ENCODE measurements at regions not wholly inside any gene's neighbourhood (a gene's known extent, or its start where the extent isn't known, plus 50 kb on each side); places are given as distances from the start of the nearest gene placed in this dataset.

DNA sequence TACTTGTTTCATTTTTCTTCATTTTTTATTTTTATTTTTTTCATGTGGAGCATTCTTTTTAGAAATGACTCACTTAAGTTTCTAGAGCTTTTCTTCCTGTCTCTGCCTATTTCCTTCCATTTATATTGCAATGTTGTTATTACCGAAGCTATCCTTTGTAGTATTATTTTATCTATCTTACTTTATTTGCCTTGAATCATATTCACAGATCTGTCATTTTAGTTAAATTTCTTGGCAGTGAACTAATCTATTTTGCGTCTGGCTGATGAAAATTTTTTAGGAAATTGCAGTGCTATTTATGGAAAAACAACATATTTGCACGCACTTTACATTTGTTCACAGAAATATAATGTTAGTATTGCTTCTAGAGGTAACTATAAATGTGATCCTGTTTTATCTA lies 956.9 kb upstream of the SLC39A10 start:
- no peaks in the 10 kb centered on the region for H3K9me3 ChIP-seq (ENCODE audit: control insufficient read depth in 2 of 3, insufficient read depth in 1 of 3, low read length in 3 of 3)
- no peaks in the 10 kb centered on the region for H3K27me3 ChIP-seq (ENCODE audit: control insufficient read depth, insufficient read depth, low read length)
- no peak overlapping the region for H3K9ac ChIP-seq (ENCODE audit: low read length in 3 of 3)
- no peak overlapping the region for H3K27ac ChIP-seq (ENCODE audit: low read depth in 2 of 2, low read length in 2 of 2)
- no peak for DNase-seq
- intact Hi-C loops (cut with DNase I), result no loop called here
- no peaks in the 10 kb centered on the region for H3K36me3 ChIP-seq (ENCODE audit: control insufficient read depth in 2 of 3, insufficient read depth in 3 of 3, low read length in 3 of 3)
- no peak overlapping the region for H3K4me3 ChIP-seq (ENCODE audit: low read length in 3 of 3)
- no peak for TF ChIP-seq CTCF (IDR thresholded peaks at IDR 0.05; ENCODE audit: borderline replicate concordance, extremely low read depth, insufficient read depth)
- H3K4me1 ChIP-seq (ENCODE audit: control insufficient read depth in 2 of 3, insufficient read depth in 2 of 3, low read depth in 1 of 3, low read length in 3 of 3), result no peaks in the 10 kb centered on the region
- no peak for FAIRE-seq

- DNase-seq (no peak), FAIRE-seq (no peak)
- Histone ChIP-seq H3K4me1 (ENCODE audit: control insufficient read depth in 2 of 3, insufficient read depth in 2 of 3, low read depth in 1 of 3, low read length in 3 of 3) (no peaks in the 10 kb centered on the region), H3K9ac (ENCODE audit: low read length in 3 of 3) (no peak overlapping the region), H3K27ac (ENCODE audit: low read depth in 2 of 2, low read length in 2 of 2) (no peak overlapping the region), H3K9me3 (ENCODE audit: control insufficient read depth in 2 of 3, insufficient read depth in 1 of 3, low read length in 3 of 3) (no peaks in the 10 kb centered on the region), H3K27me3 (ENCODE audit: control insufficient read depth, insufficient read depth, low read length) (no peaks in the 10 kb centered on the region), H3K4me3 (ENCODE audit: low read length in 3 of 3) (no peak overlapping the region), H3K36me3 (ENCODE audit: control insufficient read depth in 2 of 3, insufficient read depth in 3 of 3, low read length in 3 of 3) (no peaks in the 10 kb centered on the region)
- intact Hi-C loops (cut with DNase I), result no loop called here
- TF ChIP-seq CTCF (IDR thresholded peaks at IDR 0.05; ENCODE audit: borderline replicate concordance, extremely low read depth, insufficient read depth), result no peak
Observed at GRCh38 chr2:194698012-194698411, 959.0 kb upstream of the SLC39A10 start.

GRCh38 chr2:194697439-194697838 lies 959.6 kb upstream of the SLC39A10 start:
- H3K36me3 ChIP-seq (ENCODE audit: control insufficient read depth in 2 of 3, insufficient read depth in 3 of 3, low read length in 3 of 3), result no peaks in the 10 kb centered on the region
- H3K27me3 ChIP-seq (ENCODE audit: control insufficient read depth, insufficient read depth, low read length), result no peaks in the 10 kb centered on the region
- DNase-seq (no peak), FAIRE-seq (no peak)
- H3K4me1 ChIP-seq (ENCODE audit: control insufficient read depth in 2 of 3, insufficient read depth in 2 of 3, low read depth in 1 of 3, low read length in 3 of 3), result no peaks in the 10 kb centered on the region
- no peak overlapping the region for H3K9ac ChIP-seq (ENCODE audit: low read length in 3 of 3)
- no peak for TF ChIP-seq CTCF (IDR thresholded peaks at IDR 0.05; ENCODE audit: borderline replicate concordance, extremely low read depth, insufficient read depth)
- no peak overlapping the region for H3K4me3 ChIP-seq (ENCODE audit: low read length in 3 of 3)
- intact Hi-C loops (cut with DNase I), result no loop called here
- H3K9me3 ChIP-seq (ENCODE audit: control insufficient read depth in 2 of 3, insufficient read depth in 1 of 3, low read length in 3 of 3), result no peaks in the 10 kb centered on the region
- no peak overlapping the region for H3K27ac ChIP-seq (ENCODE audit: low read depth in 2 of 2, low read length in 2 of 2)

- Histone ChIP-seq H3K36me3 (ENCODE audit: control insufficient read depth in 2 of 3, insufficient read depth in 3 of 3, low read length in 3 of 3) (no peaks in the 10 kb centered on the region), H3K9me3 (ENCODE audit: control insufficient read depth in 2 of 3, insufficient read depth in 1 of 3, low read length in 3 of 3) (no peaks in the 10 kb centered on the region), H3K4me1 (ENCODE audit: control insufficient read depth in 2 of 3, insufficient read depth in 2 of 3, low read depth in 1 of 3, low read length in 3 of 3) (no peaks in the 10 kb centered on the region), H3K27ac (ENCODE audit: low read depth in 2 of 2, low read length in 2 of 2) (no peak overlapping the region), H3K27me3 (ENCODE audit: control insufficient read depth, insufficient read depth, low read length) (no peaks in the 10 kb centered on the region), H3K4me3 (ENCODE audit: low read length in 3 of 3) (no peak overlapping the region), H3K9ac (ENCODE audit: low read length in 3 of 3) (no peak overlapping the region)
- TF ChIP-seq CTCF (IDR thresholded peaks at IDR 0.05; ENCODE audit: borderline replicate concordance, extremely low read depth, insufficient read depth), result no peak
- no peak for DNase-seq
- intact Hi-C loops (cut with DNase I), result no loop called here
- FAIRE-seq, result no peak
Observed at GRCh38 chr2:194696690-194697089, 960.3 kb upstream of the SLC39A10 start.
